IMR-90 (cell line): ENCODE measurements at regions not wholly inside any gene's neighbourhood (a gene's known extent, or its start where the extent isn't known, plus 50 kb on each side); places are given as distances from the start of the nearest gene placed in this dataset.

Experiments
- ATAC-seq: fragments of 200-7000 bp; cut with Tn5 transposase; 2 replicates; pipeline ENCODE4 v1.9.1; 2020; ENCODE audit warnings: low read depth, mild to moderate bottlenecking, moderate library complexity
- BruUV-seq: library from RNA; stranded (reverse); fragments of 400-500 nt; replicated peaks from 2 replicates; lab custom pipeline; 2021; lab: Mats Ljungman, UMichigan
- CTCF ChIA-PET: fragments of 300-600 bp; formaldehyde crosslinking; extraction: SDS; loops from one replicate; lab custom pipeline; 2021; ENCODE audit warnings: antibody characterized with exemption; lab: Yijun Ruan, JAX
- POLR2A ChIA-PET: fragments of 300-600 bp; sonication (Branson Sonifier 250); formaldehyde crosslinking; loops from one replicate; lab custom pipeline; 2022; ENCODE audit warnings: antibody characterized with exemption; ENCODE audit not compliant: unreplicated experiment; lab: Charles Lee
- DNase-seq: peaks from one replicate; pipeline ENCODE4 v3.0.0; 2013
- H2AFZ ChIP-seq: replicated peaks from 2 replicates; pipeline ENCODE3; 2013; ENCODE audit warnings: low read length, mild to moderate bottlenecking; ENCODE audit not compliant: poor library complexity
- H2AK5ac ChIP-seq: 2 replicates; pipeline ENCODE4 v1.6.1; 2013; ENCODE audit warnings: low read depth, low read length, inconsistent platforms
- H2AK9ac ChIP-seq: replicated peaks from 2 replicates; pipeline ENCODE3; 2013; ENCODE audit warnings: mild to moderate bottlenecking, low read depth, low read length, moderate library complexity; ENCODE audit not compliant: poor library complexity
- H2BK120ac ChIP-seq: 2 replicates; pipeline ENCODE4 v1.6.1; 2013; ENCODE audit warnings: low read depth, low read length, inconsistent platforms
- H2BK15ac ChIP-seq: 3 replicates; pipeline ENCODE4 v1.6.1; 2013; ENCODE audit warnings: low read depth, low read length, inconsistent platforms
- H2BK20ac ChIP-seq: 2 replicates; pipeline ENCODE4 v1.6.1; 2013; ENCODE audit warnings: low read depth, mild to moderate bottlenecking, inconsistent platforms, low read length, moderate library complexity
- H2BK5ac ChIP-seq: 2 replicates; pipeline ENCODE4 v1.6.1; 2013; ENCODE audit warnings: mild to moderate bottlenecking, low read depth, low read length, inconsistent platforms; ENCODE audit not compliant: poor library complexity, severe bottlenecking
- H3K14ac ChIP-seq: replicated peaks from 2 replicates; pipeline ENCODE4 v1.6.1; 2013; ENCODE audit warnings: low read depth, low read length, inconsistent platforms
- H3K18ac ChIP-seq: 2 replicates; pipeline ENCODE4 v1.6.1; 2013; ENCODE audit warnings: low read depth, low read length, control low read depth
- H3K23ac ChIP-seq: 2 replicates; pipeline ENCODE4 v1.6.1; 2013; ENCODE audit warnings: low read depth, low read length, inconsistent platforms
- H3K27ac ChIP-seq: 2 replicates; pipeline ENCODE4 v1.5.1; 2013; ENCODE audit warnings: mild to moderate bottlenecking, control low read depth, low read length; ENCODE audit not compliant: insufficient read depth
- H3K27me3 ChIP-seq: 2 replicates; pipeline ENCODE4 v1.6.1; 2013; ENCODE audit warnings: low read length; ENCODE audit not compliant: control insufficient read depth, insufficient read depth
- H3K36me3 ChIP-seq: 2 replicates; pipeline ENCODE4 v1.6.1; 2013; ENCODE audit warnings: low read length, mixed read lengths; ENCODE audit not compliant: control insufficient read depth, insufficient read depth
- H3K4ac ChIP-seq: 2 replicates; pipeline ENCODE4 v1.6.1; 2013; ENCODE audit warnings: low read depth, low read length, inconsistent platforms
- H3K4me1 ChIP-seq: 2 replicates; pipeline ENCODE4 v1.6.1; 2013; ENCODE audit warnings: low read length, mixed read lengths; ENCODE audit not compliant: control insufficient read depth, insufficient read depth
- H3K4me2 ChIP-seq: 2 replicates; pipeline ENCODE4 v1.6.1; 2013; ENCODE audit warnings: low read depth, mild to moderate bottlenecking, control low read depth, low read length, moderate library complexity
- H3K4me3 ChIP-seq: 2 replicates; pipeline ENCODE4 v1.5.1; 2013; ENCODE audit warnings: low read depth, mild to moderate bottlenecking, control low read depth, low read length, moderate library complexity; ENCODE audit not compliant: insufficient read depth
- H3K56ac ChIP-seq: 2 replicates; pipeline ENCODE4 v1.6.1; 2013; ENCODE audit warnings: low read length, inconsistent platforms; ENCODE audit not compliant: insufficient read depth; ENCODE audit errors: extremely low read depth
- H3K79me1 ChIP-seq, 2 experiments: 2 replicates each; pipeline ENCODE4 v1.6.1; 2013; ENCODE audit warnings: low read length in 2 of 2, inconsistent platforms in 1 of 2, low read depth in 1 of 2
- H3K9ac ChIP-seq: 2 replicates; pipeline ENCODE4 v1.6.1; 2013; ENCODE audit warnings: low read depth, low read length, control low read depth
- H3K9me1 ChIP-seq: 2 replicates; pipeline ENCODE4 v1.6.1; 2013; ENCODE audit warnings: low read length, inconsistent platforms; ENCODE audit not compliant: insufficient read depth
- H3K9me3 ChIP-seq: 2 replicates; pipeline ENCODE4 v1.6.1; 2013; ENCODE audit warnings: low read length; ENCODE audit not compliant: control insufficient read depth, insufficient read depth
- H4K20me1 ChIP-seq: 2 replicates; pipeline ENCODE4 v1.6.1; 2013; ENCODE audit warnings: low read length, inconsistent platforms; ENCODE audit not compliant: insufficient read depth
- H4K5ac ChIP-seq: 2 replicates; pipeline ENCODE4 v1.6.1; 2013; ENCODE audit warnings: mild to moderate bottlenecking, low read depth, low read length, control low read depth
- H4K8ac ChIP-seq, 2 experiments: 2 replicates each; pipeline ENCODE4 v1.6.1; 2013; ENCODE audit warnings: low read depth in 2 of 2, low read length in 2 of 2, control low read depth in 1 of 2, inconsistent platforms in 1 of 2
- H4K91ac ChIP-seq: 2 replicates; pipeline ENCODE4 v1.6.1; 2013; ENCODE audit warnings: low read depth, low read length, inconsistent platforms; ENCODE audit not compliant: insufficient read depth
- CEBPB ChIP-seq: IDR thresholded peaks from 2 replicates; pipeline ENCODE4 v1.6.1; 2012; ENCODE audit warnings: low read depth, low read length, improper control_type of control experiment
- CHD1 ChIP-seq: IDR thresholded peaks from 2 replicates; pipeline ENCODE4 v1.6.1; 2012; ENCODE audit warnings: low read depth, low read length, improper control_type of control experiment
- MXI1 ChIP-seq: IDR thresholded peaks from 2 replicates; pipeline ENCODE4 v1.6.1; 2012; ENCODE audit warnings: low read depth, mild to moderate bottlenecking, low read length, moderate library complexity, borderline replicate concordance
- USF2 ChIP-seq: fragments of 150-350 bp; IDR thresholded peaks from 2 replicates; pipeline ENCODE4 v1.6.1; 2017; ENCODE audit warnings: mild to moderate bottlenecking, antibody characterized with exemption, low read length, low read depth
- WGBS, 2 experiments: methylation state at CpG; one replicate each; pipeline versions ENCODE4 v1.1.5 to v1.1.7; 2013; ENCODE audit warnings: missing lambda C conversion rate in 2 of 2; ENCODE audit not compliant: insufficient read length in 1 of 2; ENCODE audit errors: extremely low coverage in 2 of 2; 5-methylcytosine and 5-hydroxymethylcytosine counted together
- dilution Hi-C: fragments of 300-500 bp; cut with HindIII; formaldehyde crosslinking; loops from one replicate; pipeline ENCODE4 v1.14.3; 2018; ENCODE audit warnings: low sequenced_read_pairs; ENCODE audit not compliant: unreplicated experiment
- in situ Hi-C: fragments of 300-500 bp; cut with MboI; formaldehyde crosslinking; loops from 3 replicates; pipeline ENCODE4 v1.14.3; 2019; ENCODE audit warnings: low sequenced_read_pairs, inconsistent platforms, mixed read lengths
- intact Hi-C: fragments of 100-400 bp; cut with micrococcal nuclease; formaldehyde crosslinking; loops from 2 replicates; pipeline ENCODE4 v1.10.0; 2022

- Histone ChIP-seq H3K4ac (no peak overlapping the region), H3K79me1 (no peaks in the 10 kb centered on the region), H2AFZ (no peak overlapping the region), H3K18ac (no peak overlapping the region), H2AK9ac (no peak overlapping the region), H3K56ac (no peak overlapping the region), H3K14ac (no peak overlapping the region), H2BK120ac (no peak overlapping the region), H4K8ac (no peak overlapping the region), H4K5ac (no peak overlapping the region), H4K20me1 (no peaks in the 10 kb centered on the region), H3K4me1 (no peaks in the 10 kb centered on the region), H3K23ac (no peak overlapping the region), H3K9me1 (no peaks in the 10 kb centered on the region), H3K36me3 (no peaks in the 10 kb centered on the region), H3K4me3 (no peak overlapping the region), H3K27ac (no peak overlapping the region), H3K27me3 (no peaks in the 10 kb centered on the region), H4K91ac (no peak overlapping the region), H3K4me2 (no peak overlapping the region), H2BK20ac (no peak overlapping the region), H3K9ac (no peak overlapping the region), H2BK15ac (no peak overlapping the region), H3K9me3 (no peaks in the 10 kb centered on the region), H2AK5ac (no peak overlapping the region), H2BK5ac (no peak overlapping the region)
- ATAC-seq (no peak), DNase-seq (no peak)
- TF ChIP-seq MXI1 (no peak), CHD1 (no peak), USF2 (no peak), CEBPB (no peak)
- ChIA-PET POLR2A (no interaction called here), CTCF (no interaction called here)
- no CpG with 5 or more reads among the region's 6 CpGs for WGBS, 2 experiments
- dilution Hi-C loops, result no loop called here
- in situ Hi-C loops, result no loop called here
- intact Hi-C loops, result no loop called here
- no TSS peak for BruUV-seq
These were observed 727.3 kb downstream of the MAFB start for GRCh38 chr20:39961637-39962244.
